ENCODE measurements at regions not wholly inside any gene's neighbourhood (a gene's known extent, or its start where the extent isn't known, plus 50 kb on each side); places are given as distances from the start of the nearest gene placed in this dataset.

DNA sequence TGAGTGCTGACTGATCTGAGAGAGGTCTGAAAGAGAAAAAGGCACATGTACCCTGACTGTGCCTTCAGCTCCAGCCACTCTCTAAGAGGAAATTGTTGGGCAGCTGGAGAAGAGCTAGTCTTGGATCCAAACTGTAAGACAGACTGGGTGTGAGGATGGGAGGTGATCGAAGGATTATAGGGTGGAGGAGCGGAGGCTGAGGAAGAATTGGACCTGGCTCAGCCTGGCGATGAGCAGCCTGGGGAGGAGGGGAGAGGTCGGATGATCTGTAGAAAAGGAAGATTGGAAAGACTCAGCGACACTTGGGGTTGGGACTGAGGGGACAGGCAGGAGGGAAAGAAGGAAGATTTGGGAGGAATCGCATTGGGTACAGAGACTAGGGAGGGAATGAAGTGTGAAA, 98.6 kb upstream of the SLC25A48 start:
- TF ChIP-seq, protein P1, sequence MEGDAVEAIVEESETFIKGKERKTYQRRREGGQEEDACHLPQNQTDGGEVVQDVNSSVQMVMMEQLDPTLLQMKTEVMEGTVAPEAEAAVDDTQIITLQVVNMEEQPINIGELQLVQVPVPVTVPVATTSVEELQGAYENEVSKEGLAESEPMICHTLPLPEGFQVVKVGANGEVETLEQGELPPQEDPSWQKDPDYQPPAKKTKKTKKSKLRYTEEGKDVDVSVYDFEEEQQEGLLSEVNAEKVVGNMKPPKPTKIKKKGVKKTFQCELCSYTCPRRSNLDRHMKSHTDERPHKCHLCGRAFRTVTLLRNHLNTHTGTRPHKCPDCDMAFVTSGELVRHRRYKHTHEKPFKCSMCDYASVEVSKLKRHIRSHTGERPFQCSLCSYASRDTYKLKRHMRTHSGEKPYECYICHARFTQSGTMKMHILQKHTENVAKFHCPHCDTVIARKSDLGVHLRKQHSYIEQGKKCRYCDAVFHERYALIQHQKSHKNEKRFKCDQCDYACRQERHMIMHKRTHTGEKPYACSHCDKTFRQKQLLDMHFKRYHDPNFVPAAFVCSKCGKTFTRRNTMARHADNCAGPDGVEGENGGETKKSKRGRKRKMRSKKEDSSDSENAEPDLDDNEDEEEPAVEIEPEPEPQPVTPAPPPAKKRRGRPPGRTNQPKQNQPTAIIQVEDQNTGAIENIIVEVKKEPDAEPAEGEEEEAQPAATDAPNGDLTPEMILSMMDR (IDR thresholded peaks at IDR 0.05; ENCODE audit: low read length): no peak
- no peak for TF ChIP-seq EZH2phosphoT487 (IDR thresholded peaks at IDR 0.05; ENCODE audit: low read length)
